Urothelium cell line (cell line): ENCODE measurements at regions not wholly inside any gene's neighbourhood (a gene's known extent, or its start where the extent isn't known, plus 50 kb on each side); places are given as distances from the start of the nearest gene placed in this dataset.
"Not testable (repeated sequence)": the region's sequence is repeated elsewhere in the genome, so short reads cannot be mapped to it uniquely, and the experiment has no call there.

Experiments
- DNase-seq: peaks from one replicate; pipeline ENCODE4 v3.0.0; 2011; ENCODE audit warnings: low spot score, mixed read lengths
- FAIRE-seq: peaks from 2 replicates; lab custom pipeline; 2011; peaks lifted over from hg19 to GRCh38; lab: Jason Lieb, UNC

- no peak for FAIRE-seq
- DNase-seq: no peak
Observed at GRCh38 chr2:185625604-185626003, 113.0 kb upstream of the FSIP2 start.

- DNase-seq (no peak), FAIRE-seq (no peak)
Observed at GRCh38 chr2:185628985-185629384, 109.6 kb upstream of the FSIP2 start.

GRCh38 chr2:185633621-185634020 is 105.0 kb upstream of the FSIP2 start:
- FAIRE-seq (no peak), DNase-seq (no peak)

GRCh38 chr2:185638771-185639170 is 99.8 kb upstream of the FSIP2 start:
- no peak for DNase-seq
- no peak for FAIRE-seq

- FAIRE-seq: no peak
Observed at GRCh38 chr2:185640588-185640987, 98.0 kb upstream of the FSIP2 start.

GRCh38 chr2:185643434-185643833 is 95.2 kb upstream of the FSIP2 start:
- DNase-seq (no peak), FAIRE-seq (no peak)

More at GRCh38 chr2:185640588-185640987, 98.0 kb upstream of the FSIP2 start:
- DNase-seq: no peak

GRCh38 chr2:185644828-185645227 is 93.8 kb upstream of the FSIP2 start:
- FAIRE-seq (no peak), DNase-seq (no peak)

GRCh38 chr2:185645529-185645928 is 93.1 kb upstream of the FSIP2 start:
- FAIRE-seq (no peak), DNase-seq (no peak)

GRCh38 chr2:185658750-185659149 is 79.9 kb upstream of the FSIP2 start:
- no peak for FAIRE-seq
- no peak for DNase-seq

- FAIRE-seq: no peak
Observed at GRCh38 chr2:185663811-185664210, 74.8 kb upstream of the FSIP2 start.

GRCh38 chr2:185664384-185664783 is 74.2 kb upstream of the FSIP2 start:
- FAIRE-seq: no peak

More at GRCh38 chr2:185663811-185664210, 74.8 kb upstream of the FSIP2 start:
- no peak for DNase-seq

GRCh38 chr2:185665251-185665814 is 73.3 kb upstream of the FSIP2 start:
- DNase-seq: no peak
- no peak for FAIRE-seq

More at GRCh38 chr2:185664384-185664783, 74.2 kb upstream of the FSIP2 start:
- no peak for DNase-seq

GRCh38 chr2:185667452-185667851 is 71.2 kb upstream of the FSIP2 start:
- DNase-seq: no peak
- FAIRE-seq: no peak

GRCh38 chr2:185668710-185669109 is 69.9 kb upstream of the FSIP2 start:
- no peak for FAIRE-seq

GRCh38 chr2:185674232-185674631 is 64.4 kb upstream of the FSIP2 start:
- no peak for DNase-seq
- FAIRE-seq: no peak

More at GRCh38 chr2:185668710-185669109, 69.9 kb upstream of the FSIP2 start:
- no peak for DNase-seq

- peak; percentile 50 for FAIRE-seq
- no peak for DNase-seq
Observed at GRCh38 chr2:185676316-185676715, 62.3 kb upstream of the FSIP2 start.

- not testable (repeated sequence) for DNase-seq, FAIRE-seq
Observed at GRCh38 chr2:185687001-185687400, 51.6 kb upstream of the FSIP2 start.

- FAIRE-seq: no peak
- DNase-seq: no peak
Observed at GRCh38 chr2:185687967-185688366, 50.6 kb upstream of the FSIP2 start.
